ENCODE measurements at regions not wholly inside any gene's neighbourhood (a gene's known extent, or its start where the extent isn't known, plus 50 kb on each side); places are given as distances from the start of the nearest gene placed in this dataset.
"Not testable (repeated sequence)": the region's sequence is repeated elsewhere in the genome, so short reads cannot be mapped to it uniquely, and the experiment has no call there.

DNA sequence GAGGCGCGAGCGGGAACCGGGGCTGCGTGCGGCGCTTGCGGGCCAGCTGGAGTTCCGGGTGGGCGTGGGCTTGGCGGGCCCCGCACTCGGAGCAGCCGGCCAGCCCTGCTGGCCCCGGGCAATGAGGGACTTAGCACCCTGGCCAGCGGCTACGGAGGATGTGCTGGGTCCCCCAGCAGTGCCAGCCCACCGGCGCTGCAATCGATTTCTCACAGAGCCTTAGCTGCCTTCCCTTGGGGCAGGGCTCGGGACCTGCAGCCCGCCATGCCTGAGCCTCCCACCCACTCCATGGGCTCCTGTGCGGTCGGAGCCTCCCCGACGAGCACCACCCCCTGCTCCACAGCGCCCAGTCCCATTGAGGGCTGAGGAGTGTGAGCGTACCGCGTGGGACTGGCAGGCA, 61.8 kb upstream of the MITF start:
- TF ChIP-seq, protein P1, sequence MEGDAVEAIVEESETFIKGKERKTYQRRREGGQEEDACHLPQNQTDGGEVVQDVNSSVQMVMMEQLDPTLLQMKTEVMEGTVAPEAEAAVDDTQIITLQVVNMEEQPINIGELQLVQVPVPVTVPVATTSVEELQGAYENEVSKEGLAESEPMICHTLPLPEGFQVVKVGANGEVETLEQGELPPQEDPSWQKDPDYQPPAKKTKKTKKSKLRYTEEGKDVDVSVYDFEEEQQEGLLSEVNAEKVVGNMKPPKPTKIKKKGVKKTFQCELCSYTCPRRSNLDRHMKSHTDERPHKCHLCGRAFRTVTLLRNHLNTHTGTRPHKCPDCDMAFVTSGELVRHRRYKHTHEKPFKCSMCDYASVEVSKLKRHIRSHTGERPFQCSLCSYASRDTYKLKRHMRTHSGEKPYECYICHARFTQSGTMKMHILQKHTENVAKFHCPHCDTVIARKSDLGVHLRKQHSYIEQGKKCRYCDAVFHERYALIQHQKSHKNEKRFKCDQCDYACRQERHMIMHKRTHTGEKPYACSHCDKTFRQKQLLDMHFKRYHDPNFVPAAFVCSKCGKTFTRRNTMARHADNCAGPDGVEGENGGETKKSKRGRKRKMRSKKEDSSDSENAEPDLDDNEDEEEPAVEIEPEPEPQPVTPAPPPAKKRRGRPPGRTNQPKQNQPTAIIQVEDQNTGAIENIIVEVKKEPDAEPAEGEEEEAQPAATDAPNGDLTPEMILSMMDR (IDR thresholded peaks at IDR 0.05; ENCODE audit: low read depth, low read length, poor library complexity, severe bottlenecking) = not testable (repeated sequence)
- TF ChIP-seq EZH2phosphoT487 (IDR thresholded peaks at IDR 0.05; ENCODE audit: borderline replicate concordance, low read length) = not testable (repeated sequence)

All from DOHH2 (cell line).